ENCODE measurements at regions not wholly inside any gene's neighbourhood (a gene's known extent, or its start where the extent isn't known, plus 50 kb on each side); places are given as distances from the start of the nearest gene placed in this dataset.

GRCh38 chr4:184310881-184311709, 93.4 kb upstream of the ENPP6 start:
- in situ Hi-C loops (cut with MboI; ENCODE audit: low sequenced_read_pairs), result no loop called here

GRCh38 chr4:184310171-184310567, 92.5 kb upstream of the ENPP6 start:
- in situ Hi-C loops (cut with MboI; ENCODE audit: low sequenced_read_pairs), result no loop called here

GRCh38 chr4:184309241-184310170, 91.8 kb upstream of the ENPP6 start:
- in situ Hi-C loops (cut with MboI; ENCODE audit: low sequenced_read_pairs), result no loop called here

DNA sequence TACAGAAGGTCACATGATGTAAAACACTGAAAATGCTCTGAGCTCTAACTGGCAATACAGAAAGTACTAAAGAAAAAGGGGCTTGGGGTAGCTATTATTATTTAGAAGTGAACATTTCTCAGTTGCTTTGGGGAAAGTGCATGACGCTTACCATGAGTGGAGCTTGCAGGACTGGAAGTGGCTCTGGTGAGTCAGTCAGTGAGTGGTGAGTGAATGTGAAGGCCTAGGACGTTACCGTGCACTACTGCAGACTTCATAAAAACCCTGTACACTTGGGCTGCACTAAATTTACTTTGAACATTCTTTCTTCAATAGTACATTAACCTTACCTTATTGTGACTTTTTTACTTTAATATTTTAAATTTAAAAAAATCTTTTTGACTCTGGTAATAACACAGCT, 89.3 kb upstream of the ENPP6 start:
- in situ Hi-C loops (cut with MboI; ENCODE audit: low sequenced_read_pairs), result no loop called here

GRCh38 chr4:184306470-184306869, 88.8 kb upstream of the ENPP6 start:
- in situ Hi-C loops (cut with MboI; ENCODE audit: low sequenced_read_pairs), result no loop called here

GRCh38 chr4:184300816-184301215, 83.1 kb upstream of the ENPP6 start:
- in situ Hi-C loops (cut with MboI; ENCODE audit: low sequenced_read_pairs), result no loop called here

- in situ Hi-C loops (cut with MboI; ENCODE audit: low sequenced_read_pairs), result no loop called here
These were observed 80.6 kb upstream of the ENPP6 start for GRCh38 chr4:184298254-184298653.

- in situ Hi-C loops (cut with MboI; ENCODE audit: low sequenced_read_pairs), result no loop called here
These were observed 77.5 kb upstream of the ENPP6 start for GRCh38 chr4:184295206-184295605.

DNA sequence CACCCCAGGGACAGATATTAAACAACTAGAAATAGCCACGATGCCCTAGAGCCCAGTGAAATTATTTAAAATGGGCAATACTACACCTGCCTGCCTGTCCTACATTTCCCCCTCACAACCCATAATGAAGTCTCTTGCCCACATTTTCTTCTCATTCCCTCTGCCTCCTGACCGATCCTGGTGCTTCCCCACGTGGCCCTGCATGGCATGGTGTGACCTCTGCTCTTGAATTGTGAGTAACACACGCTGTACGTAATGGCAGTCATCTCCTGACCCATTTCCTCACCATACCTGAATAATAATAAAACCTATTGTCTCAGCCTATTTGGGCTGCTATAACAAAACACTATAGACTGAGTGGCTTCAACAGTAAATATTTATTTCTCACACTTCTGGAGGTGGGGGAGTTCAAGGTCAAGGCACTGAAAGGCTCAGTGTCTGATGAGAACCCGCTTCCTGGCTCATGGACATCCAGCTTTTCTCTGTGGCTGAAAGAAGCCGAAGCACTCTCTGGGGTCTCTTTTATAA, 77.0 kb upstream of the ENPP6 start:
- in situ Hi-C loops (cut with MboI; ENCODE audit: low sequenced_read_pairs), result no loop called here

DNA sequence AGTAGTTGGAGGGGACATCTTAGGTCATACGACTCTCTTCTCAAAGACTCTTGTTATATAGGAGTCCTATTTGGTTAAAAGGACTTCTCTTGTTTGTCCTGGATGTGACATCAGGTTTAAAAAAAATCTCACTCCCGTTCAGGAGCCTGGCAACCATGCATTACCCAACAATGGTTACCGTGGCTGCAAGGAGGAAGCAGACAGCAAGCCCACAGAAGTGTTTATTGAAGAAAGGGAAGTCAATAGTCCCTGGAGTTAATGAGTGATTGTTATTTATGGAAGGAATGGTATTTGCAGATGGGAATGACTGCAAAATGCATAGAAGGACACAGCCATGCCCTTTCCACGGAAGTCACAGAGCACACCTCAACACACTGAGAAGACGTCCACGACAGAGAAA, 75.9 kb upstream of the ENPP6 start:
- in situ Hi-C loops (cut with MboI; ENCODE audit: low sequenced_read_pairs), result no loop called here

DNA sequence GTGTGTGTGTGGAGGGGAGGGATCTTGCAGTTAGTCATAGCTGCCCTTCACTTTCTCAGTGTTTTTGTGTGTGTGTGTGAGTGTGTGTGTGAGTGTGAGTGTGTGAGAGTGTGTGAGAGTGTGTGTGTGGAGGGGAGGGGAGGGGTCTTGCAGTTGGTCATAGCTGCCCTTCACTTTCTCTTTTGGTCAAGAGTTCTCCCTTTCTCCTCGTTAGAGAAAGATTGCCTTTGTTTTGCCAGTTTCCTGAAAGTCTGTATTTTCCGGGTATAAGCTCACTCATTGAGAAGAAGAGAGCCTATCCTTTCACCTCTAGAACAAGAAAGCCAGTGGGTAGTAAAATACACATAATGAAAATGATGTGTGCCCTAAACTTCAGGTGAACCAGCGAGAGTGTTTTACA, 75.2 kb upstream of the ENPP6 start:
- in situ Hi-C loops (cut with MboI; ENCODE audit: low sequenced_read_pairs), result no loop called here

DNA sequence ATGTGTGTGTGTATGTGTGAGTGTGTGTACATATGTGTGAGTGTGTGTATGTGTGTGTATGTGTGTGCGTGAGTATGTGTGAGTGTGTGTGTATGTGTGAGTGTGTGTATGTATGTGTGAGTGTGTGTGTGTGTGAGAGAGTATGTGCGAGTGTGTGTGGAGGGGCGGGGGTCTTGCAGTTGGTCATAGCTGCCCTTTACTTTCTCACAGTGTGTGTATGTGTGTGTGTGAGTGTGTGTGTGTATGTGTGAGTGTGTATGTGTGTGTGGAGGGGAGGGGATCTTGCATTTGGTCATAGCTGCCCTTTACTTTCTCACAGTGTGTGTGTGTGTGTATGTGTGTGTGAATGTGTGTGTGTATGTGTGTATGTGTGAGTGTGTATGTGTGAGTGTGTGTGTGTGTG, 74.8 kb upstream of the ENPP6 start:
- in situ Hi-C loops (cut with MboI; ENCODE audit: low sequenced_read_pairs), result no loop called here

DNA sequence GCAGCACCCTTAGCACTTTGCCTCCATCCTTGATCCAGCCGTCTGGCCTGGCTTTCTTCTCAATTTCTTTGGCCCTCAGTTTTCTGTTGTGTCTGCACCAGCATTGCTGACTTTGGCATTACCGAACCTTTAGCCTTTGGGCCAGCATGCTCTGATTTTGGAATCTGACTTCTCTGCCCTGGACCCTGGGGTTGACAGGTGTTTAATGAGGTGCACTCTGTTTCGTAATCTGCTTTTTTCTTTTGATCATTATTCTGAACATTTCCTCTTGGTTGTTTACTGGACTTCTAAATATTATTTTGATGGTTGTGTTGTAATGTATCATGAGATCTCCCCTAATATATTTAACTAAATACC, 71.5 kb upstream of the ENPP6 start:
- in situ Hi-C loops (cut with MboI; ENCODE audit: low sequenced_read_pairs), result no loop called here

DNA sequence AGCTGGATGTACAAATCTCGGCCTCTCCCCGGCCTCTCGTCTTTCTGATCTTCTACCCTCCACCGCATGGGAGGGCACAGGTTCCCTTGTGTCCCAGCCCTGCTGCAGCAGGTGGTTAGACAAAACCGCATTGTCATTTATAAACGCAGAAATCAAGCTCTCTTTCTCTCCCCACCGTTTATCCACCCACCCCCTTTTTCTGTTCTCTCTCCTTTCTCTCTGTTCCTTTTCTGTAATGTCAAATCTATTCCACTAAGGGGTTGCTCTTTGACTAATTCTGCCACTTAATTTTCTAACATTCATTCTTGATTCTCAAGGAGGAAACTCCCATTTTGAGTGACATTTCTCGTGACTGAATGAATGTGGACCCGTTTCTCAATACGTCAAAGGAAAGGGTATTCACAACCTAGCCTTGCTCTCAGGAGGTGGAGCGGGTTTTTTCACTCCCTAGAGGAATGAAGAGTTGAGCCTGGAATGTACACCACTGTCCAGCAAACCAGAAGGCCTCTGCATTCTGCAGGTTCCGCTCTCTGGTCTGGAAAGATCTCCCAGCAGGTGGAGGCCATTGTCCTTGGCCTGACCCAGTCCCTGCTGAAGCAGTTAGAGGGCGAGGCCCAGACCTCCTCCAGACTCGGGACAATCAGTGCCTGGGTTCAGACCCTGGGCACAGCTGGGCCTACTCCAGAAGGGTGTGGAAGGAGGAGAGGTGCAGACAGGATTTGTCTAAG, 70.9 kb upstream of the ENPP6 start:
- in situ Hi-C loops (cut with MboI; ENCODE audit: low sequenced_read_pairs), result no loop called here

- in situ Hi-C loops (cut with MboI; ENCODE audit: low sequenced_read_pairs), result no loop called here
These were observed 70.1 kb upstream of the ENPP6 start for GRCh38 chr4:184287697-184288255.

DNA sequence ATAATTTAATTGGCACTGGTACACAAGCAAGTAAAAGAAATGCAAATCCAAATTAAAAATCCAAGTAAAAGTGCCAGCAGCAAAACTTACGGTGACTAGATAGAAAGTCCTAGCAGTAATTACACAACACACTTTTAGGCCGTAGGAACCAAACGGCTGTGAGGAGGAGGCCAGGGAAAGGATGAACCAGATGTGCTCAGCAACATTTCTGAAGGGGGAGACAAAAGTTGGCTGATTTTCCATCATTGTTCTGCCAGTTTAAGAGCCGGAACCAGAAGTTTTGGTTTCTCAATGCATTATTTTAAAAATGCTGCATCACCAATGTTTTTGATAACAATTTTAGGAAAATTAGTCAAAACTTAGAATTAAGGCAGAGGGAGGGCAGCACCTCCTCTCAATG, 68.7 kb upstream of the ENPP6 start:
- in situ Hi-C loops (cut with MboI; ENCODE audit: low sequenced_read_pairs), result no loop called here

DNA sequence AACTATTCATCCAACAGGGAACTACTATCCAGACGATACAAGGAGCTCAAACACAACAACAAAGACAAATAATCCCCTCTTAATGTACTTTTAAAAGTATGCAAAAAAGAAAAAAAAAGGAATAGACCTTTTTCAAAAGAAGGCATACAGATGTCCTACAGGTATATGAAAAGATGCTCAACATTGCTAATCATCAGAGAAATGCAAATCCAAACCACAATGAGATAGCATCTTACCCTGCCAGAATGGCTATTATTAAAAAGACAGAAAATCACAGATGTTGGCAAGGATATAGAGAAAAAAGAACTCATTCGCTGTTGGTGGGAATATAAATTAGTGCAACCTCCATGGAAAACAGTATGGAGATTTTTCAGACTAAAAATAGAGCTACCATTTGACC, 67.1 kb upstream of the ENPP6 start:
- in situ Hi-C loops (cut with MboI; ENCODE audit: low sequenced_read_pairs), result no loop called here

DNA sequence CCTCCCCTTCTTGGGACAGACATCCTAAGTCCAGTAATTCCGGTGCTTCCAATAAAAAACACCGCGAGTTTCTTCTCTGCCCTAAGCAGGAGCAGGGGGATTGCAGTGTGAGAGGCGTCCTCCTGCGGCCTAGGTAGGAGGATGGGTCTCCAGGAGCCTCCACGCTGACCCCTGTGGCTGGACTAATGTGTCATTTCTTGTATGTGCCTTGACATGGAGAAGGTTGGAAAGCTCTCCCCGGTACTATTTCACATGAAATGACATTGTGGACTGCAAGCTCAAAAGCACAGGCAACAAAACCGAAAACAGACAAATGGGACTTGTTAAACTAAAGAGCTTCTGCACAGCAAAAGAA, 66.6 kb upstream of the ENPP6 start:
- in situ Hi-C loops (cut with MboI; ENCODE audit: low sequenced_read_pairs), result no loop called here

DNA sequence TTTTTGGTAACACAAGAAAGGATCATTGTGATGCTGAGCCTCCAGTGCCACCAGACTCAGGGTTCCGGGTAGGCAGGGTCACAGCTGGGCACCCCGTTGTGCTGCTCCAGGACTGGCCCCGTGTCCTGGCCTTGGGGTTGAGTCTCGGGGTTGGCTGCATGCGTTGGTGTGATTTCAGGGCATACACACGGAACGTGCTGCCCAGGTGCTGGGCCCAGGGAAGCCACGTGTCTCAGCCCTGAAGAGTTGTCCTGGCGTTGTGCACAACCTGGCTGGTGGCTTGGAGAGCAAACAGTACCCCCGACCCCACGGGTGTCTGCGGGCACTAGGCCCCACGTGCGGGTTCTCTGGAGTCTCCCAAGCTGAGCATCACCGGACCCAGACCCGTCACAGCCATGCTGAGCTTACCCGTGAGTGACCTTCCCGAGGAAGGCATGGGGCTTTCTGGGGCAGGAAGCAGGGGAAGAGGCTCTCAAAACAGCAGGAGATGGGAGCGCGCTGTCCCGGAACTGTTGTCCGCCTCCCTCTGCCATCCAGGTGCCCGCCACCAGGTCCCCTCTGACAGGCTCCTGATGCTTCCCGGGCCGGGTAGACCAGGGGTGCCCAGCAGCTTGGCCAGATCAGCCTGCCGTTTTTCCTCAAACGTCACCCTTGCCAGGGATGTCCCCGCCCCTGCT, 66.1 kb upstream of the ENPP6 start:
- in situ Hi-C loops (cut with MboI; ENCODE audit: low sequenced_read_pairs), result no loop called here

DNA sequence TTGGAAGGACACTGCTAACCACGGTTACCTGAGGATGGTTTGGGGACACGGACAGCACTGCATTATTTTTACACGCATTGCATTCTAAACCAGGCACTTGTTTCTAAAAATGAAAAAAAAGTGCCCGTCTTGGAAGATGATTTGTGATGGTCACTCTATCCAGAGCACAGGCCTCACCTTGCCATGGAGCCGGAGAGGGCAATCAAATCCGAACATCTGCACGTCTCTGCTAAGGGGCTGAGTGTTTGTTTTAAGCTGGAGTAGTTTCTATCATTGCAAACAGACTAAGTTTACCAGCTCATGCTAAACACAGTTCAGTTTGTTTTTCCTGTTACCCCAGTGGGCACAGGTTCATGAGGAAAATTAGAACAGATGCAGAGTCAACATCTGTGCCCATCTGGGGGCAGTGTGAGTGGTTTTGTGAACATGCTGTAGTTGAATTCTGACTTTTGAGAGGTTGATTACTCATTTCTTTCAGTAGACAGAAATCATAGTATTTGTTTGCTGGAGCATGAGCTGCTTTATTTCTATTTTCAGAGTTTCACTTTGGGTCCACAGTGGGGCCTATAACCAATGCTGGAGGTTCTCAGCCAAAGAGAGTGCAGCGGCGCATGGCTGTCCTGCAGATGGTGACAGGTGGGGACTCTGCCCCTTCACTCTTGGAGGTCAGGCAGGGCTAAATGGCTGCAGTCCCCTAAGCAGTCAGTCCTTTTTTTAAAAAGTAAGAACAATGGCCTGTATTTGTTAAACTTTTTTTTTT, 65.4 kb upstream of the ENPP6 start:
- in situ Hi-C loops (cut with MboI; ENCODE audit: low sequenced_read_pairs), result no loop called here

Data from HL-60/S4 treated with retinoic acid at 250 ng/mL for 4 days and 3 days (cell line).